ENCODE measurements at regions not wholly inside any gene's neighbourhood (a gene's known extent, or its start where the extent isn't known, plus 50 kb on each side); places are given as distances from the start of the nearest gene placed in this dataset.
"Not testable (repeated sequence)": the region's sequence is repeated elsewhere in the genome, so short reads cannot be mapped to it uniquely, and the experiment has no call there.

GRCh38 chr15:92725171-92725570 lies 69.6 kb upstream of the FAM174B start:
- Mint-ChIP-seq H3K4me3 (no peak overlapping the region), H3K9me3 (ENCODE audit: insufficient read depth) (no peaks in the 10 kb centered on the region), H3K27ac (no peak overlapping the region), H3K4me1 (ENCODE audit: low read depth) (peaks cover 6% of the 10 kb centered on the region), H3K36me3 (ENCODE audit: low read depth) (no peaks in the 10 kb centered on the region), H3K27me3 (ENCODE audit: low read depth) (peaks cover 3% of the 10 kb centered on the region)
- DNase-seq (no peak), ATAC-seq (no peak)
- ChIA-PET CTCF (no interaction called here), POLR2A (no interaction called here)

GRCh38 chr15:92728266-92728665 lies 72.7 kb upstream of the FAM174B start:
- Mint-ChIP-seq H3K4me3 (no peak overlapping the region), H3K27me3 (ENCODE audit: low read depth) (peaks cover 8% of the 10 kb centered on the region), H3K9me3 (ENCODE audit: insufficient read depth) (no peaks in the 10 kb centered on the region), H3K27ac (no peak overlapping the region), H3K4me1 (ENCODE audit: low read depth) (peaks cover 6% of the 10 kb centered on the region), H3K36me3 (ENCODE audit: low read depth) (no peaks in the 10 kb centered on the region)
- CTCF ChIA-PET, result no interaction called here
- DNase-seq (no peak), ATAC-seq (no peak)
- POLR2A ChIA-PET, result interaction anchor here (0.7 kb wide), 1 partner anchor 603 kb away, joined by 3 read pairs; no protein-coding TSS in a partner anchor

GRCh38 chr15:92733090-92733933 lies 77.7 kb upstream of the FAM174B start:
- Mint-ChIP-seq H3K27me3 (ENCODE audit: low read depth) (peaks cover 23% of the 10 kb centered on the region), H3K9me3 (ENCODE audit: insufficient read depth) (no peaks in the 10 kb centered on the region)

GRCh38 chr15:92733934-92734521 lies 78.5 kb upstream of the FAM174B start:
- Mint-ChIP-seq H3K27me3 (ENCODE audit: low read depth) (peaks cover 23% of the 10 kb centered on the region), H3K4me3 (peak overlapping the region; percentile 76), H3K4me1 (ENCODE audit: low read depth) (peaks cover 12% of the 10 kb centered on the region), H3K9me3 (ENCODE audit: insufficient read depth) (no peaks in the 10 kb centered on the region), H3K36me3 (ENCODE audit: low read depth) (no peaks in the 10 kb centered on the region), H3K27ac (peak overlapping the region; percentile 57)
- ATAC-seq (peak; percentile 83), DNase-seq (peak; percentile 25)
- CTCF ChIA-PET, result interaction anchor here (1.2 to 2.0 kb wide), 3 partner anchors 17 to 63 kb away, joined by 3 to 5 read pairs (median 5); no protein-coding TSS in a partner anchor
- POLR2A ChIA-PET, result no interaction called here

More at GRCh38 chr15:92733090-92733933, 77.7 kb upstream of the FAM174B start:
- Mint-ChIP-seq H3K36me3 (ENCODE audit: low read depth) (no peaks in the 10 kb centered on the region), H3K4me3 (peak overlapping the region; percentile 76), H3K4me1 (ENCODE audit: low read depth) (peaks cover 12% of the 10 kb centered on the region), H3K27ac (no peak overlapping the region)
- ChIA-PET CTCF (interaction anchor here (1.2 to 2.0 kb wide), 3 partner anchors 16 to 64 kb away, joined by 3 to 5 read pairs (median 5); no protein-coding TSS in a partner anchor), POLR2A (no interaction called here)
- ATAC-seq, result no peak
- DNase-seq, result no peak

GRCh38 chr15:92739246-92739645 lies 83.7 kb upstream of the FAM174B start:
- ATAC-seq; DNase-seq; H3K4me3 Mint-ChIP-seq; H3K27ac Mint-ChIP-seq; H3K4me1 Mint-ChIP-seq (ENCODE audit: low read depth); POLR2A ChIA-PET; CTCF ChIA-PET; H3K36me3 Mint-ChIP-seq (ENCODE audit: low read depth); H3K9me3 Mint-ChIP-seq (ENCODE audit: insufficient read depth); H3K27me3 Mint-ChIP-seq (ENCODE audit: low read depth): not testable (repeated sequence)

GRCh38 chr15:92745845-92746271 lies 90.3 kb upstream of the FAM174B start:
- POLR2A ChIA-PET, result no interaction called here
- H3K27ac Mint-ChIP-seq, result no peak overlapping the region
- H3K36me3 Mint-ChIP-seq (ENCODE audit: low read depth), result no peaks in the 10 kb centered on the region
- H3K4me3 Mint-ChIP-seq, result no peak overlapping the region
- no peak for ATAC-seq
- DNase-seq, result no peak
- CTCF ChIA-PET, result no interaction called here
- H3K27me3 Mint-ChIP-seq (ENCODE audit: low read depth), result no peaks in the 10 kb centered on the region
- H3K9me3 Mint-ChIP-seq (ENCODE audit: insufficient read depth), result no peaks in the 10 kb centered on the region
- H3K4me1 Mint-ChIP-seq (ENCODE audit: low read depth), result no peaks in the 10 kb centered on the region

- no peaks in the 10 kb centered on the region for H3K36me3 Mint-ChIP-seq (ENCODE audit: low read depth)
- ChIA-PET POLR2A (no interaction called here), CTCF (no interaction called here)
- ATAC-seq (no peak), DNase-seq (no peak)
- H3K4me3 Mint-ChIP-seq, result no peak overlapping the region
- H3K27ac Mint-ChIP-seq, result no peak overlapping the region
- no peaks in the 10 kb centered on the region for H3K27me3 Mint-ChIP-seq (ENCODE audit: low read depth)
- no peaks in the 10 kb centered on the region for H3K4me1 Mint-ChIP-seq (ENCODE audit: low read depth)
- no peaks in the 10 kb centered on the region for H3K9me3 Mint-ChIP-seq (ENCODE audit: insufficient read depth)
Observed at GRCh38 chr15:92747047-92747446, 91.5 kb upstream of the FAM174B start.

- DNase-seq, result no peak
- H3K9me3 Mint-ChIP-seq (ENCODE audit: insufficient read depth), result no peaks in the 10 kb centered on the region
- ChIA-PET POLR2A (no interaction called here), CTCF (no interaction called here)
- H3K4me3 Mint-ChIP-seq, result no peak overlapping the region
- H3K4me1 Mint-ChIP-seq (ENCODE audit: low read depth), result no peaks in the 10 kb centered on the region
- H3K36me3 Mint-ChIP-seq (ENCODE audit: low read depth), result no peaks in the 10 kb centered on the region
- no peak overlapping the region for H3K27ac Mint-ChIP-seq
- peaks cover 2% of the 10 kb centered on the region for H3K27me3 Mint-ChIP-seq (ENCODE audit: low read depth)
- no peak for ATAC-seq
Observed at GRCh38 chr15:92749216-92749615, 93.6 kb upstream of the FAM174B start.

- H3K4me1 Mint-ChIP-seq (ENCODE audit: low read depth), result no peaks in the 10 kb centered on the region
- POLR2A ChIA-PET, result no interaction called here
- H3K4me3 Mint-ChIP-seq, result no peak overlapping the region
- no peak overlapping the region for H3K27ac Mint-ChIP-seq
- ATAC-seq, result no peak
- H3K36me3 Mint-ChIP-seq (ENCODE audit: low read depth), result no peaks in the 10 kb centered on the region
- peaks cover 2% of the 10 kb centered on the region for H3K27me3 Mint-ChIP-seq (ENCODE audit: low read depth)
- H3K9me3 Mint-ChIP-seq (ENCODE audit: insufficient read depth), result no peaks in the 10 kb centered on the region
- CTCF ChIA-PET, result no interaction called here
- no peak for DNase-seq
Observed at GRCh38 chr15:92749946-92750345, 94.4 kb upstream of the FAM174B start.

GRCh38 chr15:92751528-92751927 lies 96.0 kb upstream of the FAM174B start:
- no peaks in the 10 kb centered on the region for H3K36me3 Mint-ChIP-seq (ENCODE audit: low read depth)
- no peaks in the 10 kb centered on the region for H3K9me3 Mint-ChIP-seq (ENCODE audit: insufficient read depth)
- DNase-seq (no peak), ATAC-seq (no peak)
- CTCF ChIA-PET, result no interaction called here
- no peaks in the 10 kb centered on the region for H3K4me1 Mint-ChIP-seq (ENCODE audit: low read depth)
- no peak overlapping the region for H3K27ac Mint-ChIP-seq
- no peak overlapping the region for H3K4me3 Mint-ChIP-seq
- POLR2A ChIA-PET, result interaction anchor here (0.9 kb wide), 1 partner anchor 79 kb away, joined by 3 read pairs; no protein-coding TSS in a partner anchor
- H3K27me3 Mint-ChIP-seq (ENCODE audit: low read depth), result peaks cover 2% of the 10 kb centered on the region

GRCh38 chr15:92753591-92753990 lies 98.0 kb upstream of the FAM174B start:
- no peak overlapping the region for H3K4me3 Mint-ChIP-seq
- no peak overlapping the region for H3K27ac Mint-ChIP-seq
- peaks cover 8% of the 10 kb centered on the region for H3K27me3 Mint-ChIP-seq (ENCODE audit: low read depth)
- ATAC-seq, result no peak
- CTCF ChIA-PET, result no interaction called here
- no peaks in the 10 kb centered on the region for H3K9me3 Mint-ChIP-seq (ENCODE audit: insufficient read depth)
- POLR2A ChIA-PET, result no interaction called here
- DNase-seq, result no peak
- no peaks in the 10 kb centered on the region for H3K36me3 Mint-ChIP-seq (ENCODE audit: low read depth)
- H3K4me1 Mint-ChIP-seq (ENCODE audit: low read depth), result no peaks in the 10 kb centered on the region

- no peaks in the 10 kb centered on the region for H3K27me3 Mint-ChIP-seq (ENCODE audit: low read depth)
- H3K9me3 Mint-ChIP-seq (ENCODE audit: insufficient read depth), result no peaks in the 10 kb centered on the region
- POLR2A ChIA-PET, result no interaction called here
- H3K36me3 Mint-ChIP-seq (ENCODE audit: low read depth), result no peaks in the 10 kb centered on the region
- no peak overlapping the region for H3K27ac Mint-ChIP-seq
- CTCF ChIA-PET, result interaction anchor here (1.2 kb wide), 1 partner anchor 1680 kb away, joined by 3 read pairs; no protein-coding TSS in a partner anchor
- DNase-seq, result no peak
- H3K4me3 Mint-ChIP-seq, result no peak overlapping the region
- ATAC-seq, result no peak
- no peaks in the 10 kb centered on the region for H3K4me1 Mint-ChIP-seq (ENCODE audit: low read depth)
Observed at GRCh38 chr15:92763459-92763858, 107.9 kb upstream of the FAM174B start.
